WTC11 (cell line): ENCODE measurements at regions not wholly inside any gene's neighbourhood (a gene's known extent, or its start where the extent isn't known, plus 50 kb on each side); places are given as distances from the start of the nearest gene placed in this dataset.
A peak's percentile ranks its signal among the peaks of the same experiment; 100 is the strongest.

ENCODE experiments used
- ATAC-seq: fragments of 200-7000 bp; cut with Tn5 transposase; 2 replicates; pipeline ENCODE4 v1.10.0; 2021; ENCODE audit warnings: mild to moderate bottlenecking, moderate library complexity
- CTCF ChIA-PET: fragments of 300-600 bp; sonication (Branson Sonifier 250); formaldehyde crosslinking; loops from one replicate; lab custom pipeline; 2021; ENCODE audit warnings: antibody characterized with exemption; lab: Charles Lee
- POLR2A ChIA-PET: fragments of 350-600 bp; sonication (Branson Sonifier 250); formaldehyde crosslinking; loops from one replicate; lab custom pipeline; 2021; ENCODE audit warnings: antibody characterized with exemption; lab: Charles Lee
- DNase-seq: peaks from one replicate; pipeline ENCODE4 v3.0.0; 2021; ENCODE audit warnings: low spot score
- H3K27ac Mint-ChIP-seq: 2 replicates; pipeline ENCODE4 v1.8.0; 2021; ENCODE audit warnings: mixed read lengths
- H3K27me3 Mint-ChIP-seq: 2 replicates; pipeline ENCODE4 v1.8.0; 2021; ENCODE audit warnings: low read depth, mild to moderate bottlenecking, moderate library complexity, mixed read lengths
- H3K36me3 Mint-ChIP-seq: 2 replicates; pipeline ENCODE4 v1.8.0; 2021; ENCODE audit warnings: mixed read lengths
- H3K4me1 Mint-ChIP-seq: 2 replicates; pipeline ENCODE4 v1.8.0; 2022; ENCODE audit warnings: mixed read lengths
- H3K4me3 Mint-ChIP-seq: 2 replicates; pipeline ENCODE4 v1.8.0; 2021; ENCODE audit warnings: mild to moderate bottlenecking, moderate library complexity, mixed read lengths
- H3K9me3 Mint-ChIP-seq: 2 replicates; pipeline ENCODE4 v1.8.0; 2021; ENCODE audit warnings: mixed read lengths
- ATF1 ChIP-seq: sonication (generic); formaldehyde crosslinking; IDR thresholded peaks from 2 replicates; pipeline ENCODE4 v1.8.1; 2023; ENCODE audit warnings: mild to moderate bottlenecking, moderate library complexity, missing genetic modification reagents
- CBFB ChIP-seq: sonication (generic); formaldehyde crosslinking; IDR thresholded peaks from 2 replicates; pipeline ENCODE4 v1.8.1; 2022; ENCODE audit warnings: mild to moderate bottlenecking, low read depth, missing genetic modification reagents
- CREM ChIP-seq: sonication (generic); formaldehyde crosslinking; IDR thresholded peaks from 2 replicates; pipeline ENCODE4 v1.8.1; 2022; ENCODE audit warnings: mild to moderate bottlenecking, missing genetic modification reagents, moderate library complexity
- ESRRA ChIP-seq: sonication (generic); formaldehyde crosslinking; IDR thresholded peaks from 2 replicates; pipeline ENCODE4 v1.8.1; 2022; ENCODE audit warnings: mild to moderate bottlenecking, missing genetic modification reagents, borderline replicate concordance
- GTF2I ChIP-seq: fragments of 250-450 bp; sonication (Bioruptor Pico); conservative IDR thresholded peaks from 2 replicates; pipeline ENCODE4 v1.4.0; 2021; ENCODE audit warnings: mild to moderate bottlenecking
- HMGA2 ChIP-seq: fragments of 250-450 bp; sonication (Bioruptor Pico); IDR thresholded peaks from 2 replicates; pipeline ENCODE4 v1.4.0; 2021; ENCODE audit warnings: mild to moderate bottlenecking, moderate library complexity
- MYBL2 ChIP-seq: sonication (generic); formaldehyde crosslinking; IDR thresholded peaks from 2 replicates; pipeline ENCODE4 v1.8.1; 2023; ENCODE audit warnings: mild to moderate bottlenecking, moderate library complexity, missing genetic modification reagents
- NFATC4 ChIP-seq: fragments of 250-450 bp; sonication (Bioruptor Pico); IDR thresholded peaks from 2 replicates; pipeline ENCODE4 v1.9.0; 2021; ENCODE audit warnings: mild to moderate bottlenecking
- NFE2L1 ChIP-seq: sonication (generic); formaldehyde crosslinking; IDR thresholded peaks from 2 replicates; pipeline ENCODE4 v1.8.1; 2023; ENCODE audit warnings: missing genetic modification reagents
- NFYB ChIP-seq: sonication (generic); formaldehyde crosslinking; conservative IDR thresholded peaks from 2 replicates; pipeline ENCODE4 v1.8.0; 2022; ENCODE audit warnings: low read depth, missing genetic modification reagents
- NR1H2 ChIP-seq: sonication (generic); formaldehyde crosslinking; IDR thresholded peaks from 2 replicates; pipeline ENCODE4 v1.9.0; 2021; ENCODE audit warnings: mild to moderate bottlenecking, moderate library complexity, missing genetic modification reagents
- PRRX2 ChIP-seq: fragments of 250-450 bp; sonication (Bioruptor Pico); IDR thresholded peaks from 2 replicates; pipeline ENCODE4 v1.8.0; 2021; ENCODE audit warnings: mild to moderate bottlenecking
- SMAD4 ChIP-seq: sonication (generic); formaldehyde crosslinking; IDR thresholded peaks from 2 replicates; pipeline ENCODE4 v1.8.0; 2022; ENCODE audit warnings: mild to moderate bottlenecking, missing genetic modification reagents
- ZBTB21 ChIP-seq: sonication (generic); formaldehyde crosslinking; IDR thresholded peaks from 2 replicates; pipeline ENCODE4 v1.8.1; 2023; ENCODE audit warnings: mild to moderate bottlenecking, missing genetic modification reagents, borderline replicate concordance
- ZNF121 ChIP-seq: sonication (generic); formaldehyde crosslinking; IDR thresholded peaks from 2 replicates; pipeline ENCODE4 v1.8.0; 2023; ENCODE audit warnings: missing genetic modification reagents
- ZNF219 ChIP-seq: sonication (generic); formaldehyde crosslinking; IDR thresholded peaks from 2 replicates; pipeline ENCODE4 v1.8.0; 2023; ENCODE audit warnings: missing genetic modification reagents, mild to moderate bottlenecking, borderline replicate concordance
- ZNF317 ChIP-seq: sonication (generic); formaldehyde crosslinking; IDR thresholded peaks from 2 replicates; pipeline ENCODE4 v1.8.1; 2023; ENCODE audit warnings: low read depth, mild to moderate bottlenecking, moderate library complexity, missing genetic modification reagents, borderline replicate concordance
- TF ChIP-seq, protein P1 (sequence below): sonication (generic); formaldehyde crosslinking; IDR thresholded peaks from 2 replicates; pipeline ENCODE4 v1.8.1; 2022; ENCODE audit warnings: low read depth, mild to moderate bottlenecking, moderate library complexity, missing genetic modification reagents, borderline replicate concordance
- TF ChIP-seq, protein P2 (sequence below): sonication (generic); formaldehyde crosslinking; IDR thresholded peaks from 2 replicates; pipeline ENCODE4 v1.8.1; 2022; ENCODE audit warnings: low read depth, missing genetic modification reagents, borderline replicate concordance
- TF ChIP-seq, protein P3 (sequence below): fragments of 250-450 bp; sonication (Bioruptor Pico); IDR thresholded peaks from 2 replicates; pipeline ENCODE4 v1.8.0; 2021; ENCODE audit warnings: mild to moderate bottlenecking
- TF ChIP-seq, protein P4 (sequence below): sonication (generic); formaldehyde crosslinking; IDR thresholded peaks from 2 replicates; pipeline ENCODE4 v1.8.0; 2022; ENCODE audit warnings: mild to moderate bottlenecking, missing genetic modification reagents
- TF ChIP-seq, protein P5 (sequence below): sonication (generic); formaldehyde crosslinking; conservative IDR thresholded peaks from 2 replicates; pipeline ENCODE4 v1.8.1; 2023; ENCODE audit warnings: mild to moderate bottlenecking, low read depth, missing genetic modification reagents, moderate library complexity
- TF ChIP-seq, protein P6 (sequence below): sonication (generic); formaldehyde crosslinking; IDR thresholded peaks from 2 replicates; pipeline ENCODE4 v1.8.1; 2023; ENCODE audit warnings: mild to moderate bottlenecking, missing genetic modification reagents
- TF ChIP-seq, protein P7 (sequence below): sonication (generic); formaldehyde crosslinking; IDR thresholded peaks from 2 replicates; pipeline ENCODE4 v1.8.1; 2023; ENCODE audit warnings: mild to moderate bottlenecking, missing genetic modification reagents
- TF ChIP-seq, protein P8 (sequence below): sonication (generic); formaldehyde crosslinking; IDR thresholded peaks from 2 replicates; pipeline ENCODE4 v1.8.1; 2023; ENCODE audit warnings: mild to moderate bottlenecking, moderate library complexity, missing genetic modification reagents

DNA sequence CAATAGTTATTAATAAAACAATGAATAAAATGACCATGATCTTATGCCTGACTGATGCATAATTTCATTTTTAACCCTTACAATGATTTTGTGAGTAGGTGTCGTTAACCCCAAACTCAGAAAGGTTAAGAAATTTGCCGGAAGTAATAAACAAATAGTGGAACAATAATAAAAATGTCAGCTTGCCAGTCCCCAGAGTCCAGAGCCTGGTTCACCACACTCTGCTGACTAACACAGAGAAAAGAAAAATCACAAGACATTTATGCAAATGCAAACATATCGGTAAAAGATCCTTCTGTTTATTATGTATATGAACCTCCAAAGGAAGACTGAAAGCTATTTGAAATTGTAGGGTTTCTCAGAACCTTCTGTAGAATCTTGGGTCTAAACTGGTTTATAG, 563.7 kb downstream of the EFNB2 start:
- no peaks in the 10 kb centered on the region for H3K36me3 Mint-ChIP-seq
- no peak for DNase-seq

DNA sequence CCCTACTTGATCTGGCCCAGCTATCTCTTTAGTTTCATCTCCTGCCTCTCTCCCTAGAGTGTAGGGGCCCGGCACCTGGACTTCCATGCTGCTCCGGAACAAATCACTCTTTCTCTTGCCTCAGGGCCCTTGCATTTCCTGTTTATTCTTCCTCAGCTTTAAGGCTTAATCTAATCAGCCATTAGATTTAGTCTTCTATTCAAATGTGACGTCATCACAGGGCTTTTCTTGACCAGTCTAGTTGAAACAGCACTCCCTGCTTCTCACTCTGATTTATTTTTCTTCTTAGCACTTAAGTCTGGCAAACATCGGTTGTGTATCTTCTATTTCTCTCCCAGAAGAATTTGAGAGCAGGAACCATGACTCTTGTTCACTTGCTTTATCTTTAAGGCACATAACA, 564.1 kb downstream of the EFNB2 start:
- TF ChIP-seq, protein P1, sequence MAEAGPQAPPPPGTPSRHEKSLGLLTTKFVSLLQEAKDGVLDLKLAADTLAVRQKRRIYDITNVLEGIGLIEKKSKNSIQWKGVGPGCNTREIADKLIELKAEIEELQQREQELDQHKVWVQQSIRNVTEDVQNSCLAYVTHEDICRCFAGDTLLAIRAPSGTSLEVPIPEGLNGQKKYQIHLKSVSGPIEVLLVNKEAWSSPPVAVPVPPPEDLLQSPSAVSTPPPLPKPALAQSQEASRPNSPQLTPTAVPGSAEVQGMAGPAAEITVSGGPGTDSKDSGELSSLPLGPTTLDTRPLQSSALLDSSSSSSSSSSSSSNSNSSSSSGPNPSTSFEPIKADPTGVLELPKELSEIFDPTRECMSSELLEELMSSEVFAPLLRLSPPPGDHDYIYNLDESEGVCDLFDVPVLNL (CRISPR knock-in tag) = no peak
- TF ChIP-seq ZNF219 (CRISPR knock-in tag) (no peak), PRRX2 (CRISPR knock-in tag) (no peak), ESRRA (CRISPR knock-in tag) (no peak)
- TF ChIP-seq, protein P2, sequence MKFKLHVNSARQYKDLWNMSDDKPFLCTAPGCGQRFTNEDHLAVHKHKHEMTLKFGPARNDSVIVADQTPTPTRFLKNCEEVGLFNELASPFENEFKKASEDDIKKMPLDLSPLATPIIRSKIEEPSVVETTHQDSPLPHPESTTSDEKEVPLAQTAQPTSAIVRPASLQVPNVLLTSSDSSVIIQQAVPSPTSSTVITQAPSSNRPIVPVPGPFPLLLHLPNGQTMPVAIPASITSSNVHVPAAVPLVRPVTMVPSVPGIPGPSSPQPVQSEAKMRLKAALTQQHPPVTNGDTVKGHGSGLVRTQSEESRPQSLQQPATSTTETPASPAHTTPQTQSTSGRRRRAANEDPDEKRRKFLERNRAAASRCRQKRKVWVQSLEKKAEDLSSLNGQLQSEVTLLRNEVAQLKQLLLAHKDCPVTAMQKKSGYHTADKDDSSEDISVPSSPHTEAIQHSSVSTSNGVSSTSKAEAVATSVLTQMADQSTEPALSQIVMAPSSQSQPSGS (CRISPR knock-in tag) = no peak
- TF ChIP-seq, protein P3, sequence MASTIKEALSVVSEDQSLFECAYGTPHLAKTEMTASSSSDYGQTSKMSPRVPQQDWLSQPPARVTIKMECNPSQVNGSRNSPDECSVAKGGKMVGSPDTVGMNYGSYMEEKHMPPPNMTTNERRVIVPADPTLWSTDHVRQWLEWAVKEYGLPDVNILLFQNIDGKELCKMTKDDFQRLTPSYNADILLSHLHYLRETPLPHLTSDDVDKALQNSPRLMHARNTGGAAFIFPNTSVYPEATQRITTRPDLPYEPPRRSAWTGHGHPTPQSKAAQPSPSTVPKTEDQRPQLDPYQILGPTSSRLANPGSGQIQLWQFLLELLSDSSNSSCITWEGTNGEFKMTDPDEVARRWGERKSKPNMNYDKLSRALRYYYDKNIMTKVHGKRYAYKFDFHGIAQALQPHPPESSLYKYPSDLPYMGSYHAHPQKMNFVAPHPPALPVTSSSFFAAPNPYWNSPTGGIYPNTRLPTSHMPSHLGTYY (CRISPR knock-in tag) = no peak
- TF ChIP-seq, protein P4, sequence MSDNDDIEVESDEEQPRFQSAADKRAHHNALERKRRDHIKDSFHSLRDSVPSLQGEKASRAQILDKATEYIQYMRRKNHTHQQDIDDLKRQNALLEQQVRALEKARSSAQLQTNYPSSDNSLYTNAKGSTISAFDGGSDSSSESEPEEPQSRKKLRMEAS (CRISPR knock-in tag) = no peak
- no peak for DNase-seq
- ChIA-PET CTCF (interaction anchor here (0.7 to 1.0 kb wide), 2 partner anchors 11 to 18 kb away, joined by 3 read pairs; no protein-coding TSS in a partner anchor), POLR2A (interaction anchor here (1.0 kb wide), 1 partner anchor 724 kb away, joined by 3 read pairs; no protein-coding TSS in a partner anchor)
- H3K27me3 Mint-ChIP-seq = no peaks in the 10 kb centered on the region; the same call in 1 of the 2 replicates
- peak overlapping the region; percentile 63 for H3K27ac Mint-ChIP-seq
- no peaks in the 10 kb centered on the region for H3K36me3 Mint-ChIP-seq
- no peak overlapping the region for H3K4me3 Mint-ChIP-seq
- H3K4me1 Mint-ChIP-seq = peaks cover 35% of the 10 kb centered on the region
- peaks cover under 1% of the 10 kb centered on the region for H3K9me3 Mint-ChIP-seq
- peak; percentile 59 for ATAC-seq

More for the DNA sequence above, 563.7 kb downstream of the EFNB2 start:
- no peak for TF ChIP-seq NFATC4
- no peak for TF ChIP-seq NFYB (CRISPR knock-in tag)
- TF ChIP-seq CBFB (CRISPR knock-in tag) = no peak
- TF ChIP-seq NFE2L1 (CRISPR knock-in tag) = no peak
- TF ChIP-seq, protein P5, sequence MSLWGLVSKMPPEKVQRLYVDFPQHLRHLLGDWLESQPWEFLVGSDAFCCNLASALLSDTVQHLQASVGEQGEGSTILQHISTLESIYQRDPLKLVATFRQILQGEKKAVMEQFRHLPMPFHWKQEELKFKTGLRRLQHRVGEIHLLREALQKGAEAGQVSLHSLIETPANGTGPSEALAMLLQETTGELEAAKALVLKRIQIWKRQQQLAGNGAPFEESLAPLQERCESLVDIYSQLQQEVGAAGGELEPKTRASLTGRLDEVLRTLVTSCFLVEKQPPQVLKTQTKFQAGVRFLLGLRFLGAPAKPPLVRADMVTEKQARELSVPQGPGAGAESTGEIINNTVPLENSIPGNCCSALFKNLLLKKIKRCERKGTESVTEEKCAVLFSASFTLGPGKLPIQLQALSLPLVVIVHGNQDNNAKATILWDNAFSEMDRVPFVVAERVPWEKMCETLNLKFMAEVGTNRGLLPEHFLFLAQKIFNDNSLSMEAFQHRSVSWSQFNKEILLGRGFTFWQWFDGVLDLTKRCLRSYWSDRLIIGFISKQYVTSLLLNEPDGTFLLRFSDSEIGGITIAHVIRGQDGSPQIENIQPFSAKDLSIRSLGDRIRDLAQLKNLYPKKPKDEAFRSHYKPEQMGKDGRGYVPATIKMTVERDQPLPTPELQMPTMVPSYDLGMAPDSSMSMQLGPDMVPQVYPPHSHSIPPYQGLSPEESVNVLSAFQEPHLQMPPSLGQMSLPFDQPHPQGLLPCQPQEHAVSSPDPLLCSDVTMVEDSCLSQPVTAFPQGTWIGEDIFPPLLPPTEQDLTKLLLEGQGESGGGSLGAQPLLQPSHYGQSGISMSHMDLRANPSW (CRISPR knock-in tag) = no peak
- no peak for TF ChIP-seq ZNF121
- no peak for TF ChIP-seq ZNF317 (CRISPR knock-in tag)
- no peak for TF ChIP-seq CREM
- TF ChIP-seq, protein P6, sequence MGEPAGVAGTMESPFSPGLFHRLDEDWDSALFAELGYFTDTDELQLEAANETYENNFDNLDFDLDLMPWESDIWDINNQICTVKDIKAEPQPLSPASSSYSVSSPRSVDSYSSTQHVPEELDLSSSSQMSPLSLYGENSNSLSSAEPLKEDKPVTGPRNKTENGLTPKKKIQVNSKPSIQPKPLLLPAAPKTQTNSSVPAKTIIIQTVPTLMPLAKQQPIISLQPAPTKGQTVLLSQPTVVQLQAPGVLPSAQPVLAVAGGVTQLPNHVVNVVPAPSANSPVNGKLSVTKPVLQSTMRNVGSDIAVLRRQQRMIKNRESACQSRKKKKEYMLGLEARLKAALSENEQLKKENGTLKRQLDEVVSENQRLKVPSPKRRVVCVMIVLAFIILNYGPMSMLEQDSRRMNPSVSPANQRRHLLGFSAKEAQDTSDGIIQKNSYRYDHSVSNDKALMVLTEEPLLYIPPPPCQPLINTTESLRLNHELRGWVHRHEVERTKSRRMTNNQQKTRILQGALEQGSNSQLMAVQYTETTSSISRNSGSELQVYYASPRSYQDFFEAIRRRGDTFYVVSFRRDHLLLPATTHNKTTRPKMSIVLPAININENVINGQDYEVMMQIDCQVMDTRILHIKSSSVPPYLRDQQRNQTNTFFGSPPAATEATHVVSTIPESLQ = no peak
- TF ChIP-seq MYBL2 (CRISPR knock-in tag) = no peak
- no peak for TF ChIP-seq ZBTB21 (CRISPR knock-in tag)
- TF ChIP-seq SMAD4 (CRISPR knock-in tag) = no peak
- TF ChIP-seq NR1H2 = no peak
- TF ChIP-seq, protein P7, sequence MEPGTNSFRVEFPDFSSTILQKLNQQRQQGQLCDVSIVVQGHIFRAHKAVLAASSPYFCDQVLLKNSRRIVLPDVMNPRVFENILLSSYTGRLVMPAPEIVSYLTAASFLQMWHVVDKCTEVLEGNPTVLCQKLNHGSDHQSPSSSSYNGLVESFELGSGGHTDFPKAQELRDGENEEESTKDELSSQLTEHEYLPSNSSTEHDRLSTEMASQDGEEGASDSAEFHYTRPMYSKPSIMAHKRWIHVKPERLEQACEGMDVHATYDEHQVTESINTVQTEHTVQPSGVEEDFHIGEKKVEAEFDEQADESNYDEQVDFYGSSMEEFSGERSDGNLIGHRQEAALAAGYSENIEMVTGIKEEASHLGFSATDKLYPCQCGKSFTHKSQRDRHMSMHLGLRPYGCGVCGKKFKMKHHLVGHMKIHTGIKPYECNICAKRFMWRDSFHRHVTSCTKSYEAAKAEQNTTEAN (CRISPR knock-in tag) = no peak
- TF ChIP-seq HMGA2 (CRISPR knock-in tag) = no peak
- TF ChIP-seq, protein P8, sequence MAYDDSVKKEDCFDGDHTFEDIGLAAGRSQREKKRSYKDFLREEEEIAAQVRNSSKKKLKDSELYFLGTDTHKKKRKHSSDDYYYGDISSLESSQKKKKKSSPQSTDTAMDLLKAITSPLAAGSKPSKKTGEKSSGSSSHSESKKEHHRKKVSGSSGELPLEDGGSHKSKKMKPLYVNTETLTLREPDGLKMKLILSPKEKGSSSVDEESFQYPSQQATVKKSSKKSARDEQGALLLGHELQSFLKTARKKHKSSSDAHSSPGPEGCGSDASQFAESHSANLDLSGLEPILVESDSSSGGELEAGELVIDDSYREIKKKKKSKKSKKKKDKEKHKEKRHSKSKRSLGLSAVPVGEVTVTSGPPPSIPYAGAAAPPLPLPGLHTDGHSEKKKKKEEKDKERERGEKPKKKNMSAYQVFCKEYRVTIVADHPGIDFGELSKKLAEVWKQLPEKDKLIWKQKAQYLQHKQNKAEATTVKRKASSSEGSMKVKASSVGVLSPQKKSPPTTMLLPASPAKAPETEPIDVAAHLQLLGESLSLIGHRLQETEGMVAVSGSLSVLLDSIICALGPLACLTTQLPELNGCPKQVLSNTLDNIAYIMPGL (CRISPR knock-in tag) = no peak
- TF ChIP-seq ATF1 (CRISPR knock-in tag) = no peak
- TF ChIP-seq GTF2I (CRISPR knock-in tag) = no peak
- H3K4me1 Mint-ChIP-seq = peaks cover 35% of the 10 kb centered on the region
- H3K9me3 Mint-ChIP-seq = peaks cover 5% of the 10 kb centered on the region
- no peaks in the 10 kb centered on the region; the same call in 1 of the 2 replicates for H3K27me3 Mint-ChIP-seq
- ChIA-PET POLR2A (interaction anchor here (0.7 to 1.0 kb wide), 2 partner anchors 152 to 724 kb away, joined by 3 to 4 read pairs; no protein-coding TSS in a partner anchor), CTCF (interaction anchor here (0.7 to 1.0 kb wide), 2 partner anchors 10 to 18 kb away, joined by 3 read pairs; no protein-coding TSS in a partner anchor)
- ATAC-seq = no peak
- peak overlapping the region; percentile 63; the same call in 1 of the 2 replicates for H3K27ac Mint-ChIP-seq
- H3K4me3 Mint-ChIP-seq = no peak overlapping the region
